Testis (tissue), 2 donors: ENCODE measurements at regions not wholly inside any gene's neighbourhood (a gene's known extent, or its start where the extent isn't known, plus 50 kb on each side); places are given as distances from the start of the nearest gene placed in this dataset.
A peak's percentile ranks its signal among the peaks of the same experiment; 100 is the strongest.

Experiments
- DNase-seq: peaks from one replicate; pipeline ENCODE4 v3.0.0-alpha.2; 2019
- H3K27ac ChIP-seq, 2 donors: fragments of 200-600 bp; sonication (generic); one replicate each; pipeline ENCODE4 v1.5.1; 2019
- H3K27me3 ChIP-seq: fragments of 200-600 bp; sonication (generic); one replicate; pipeline ENCODE4 v1.5.1; 2019
- H3K36me3 ChIP-seq: fragments of 200-600 bp; sonication (generic); one replicate; pipeline ENCODE4 v1.5.1; 2017; ENCODE audit warnings: low read depth; ENCODE audit errors: missing control alignments
- H3K4me1 ChIP-seq: fragments of 200-600 bp; sonication (generic); one replicate; pipeline ENCODE4 v1.5.1; 2019
- H3K4me3 ChIP-seq, 2 donors: fragments of 200-600 bp; sonication (generic); one replicate each; pipeline ENCODE4 v1.5.1; 2017 to 2019
- H3K9me3 ChIP-seq: fragments of 200-600 bp; sonication (generic); one replicate; pipeline ENCODE4 v1.5.1; 2017
- POLR2A ChIP-seq: fragments of 450-650 bp; IDR thresholded peaks from one replicate; pipeline ENCODE4 v1.6.1; 2017; ENCODE audit warnings: antibody characterized with exemption, mild to moderate bottlenecking, moderate library complexity
- WGBS, 2 donors: methylation state at CpG; one replicate each; pipeline ENCODE4 v1.1.5; 2018; 5-methylcytosine and 5-hydroxymethylcytosine counted together
- intact Hi-C: fragments of 100-400 bp; cut with DNase I; formaldehyde crosslinking; loops from one replicate; pipeline ENCODE4 v1.15.1; 2023; ENCODE audit warnings: low total_unique reads
- TF ChIP-seq, protein P1 (sequence below), 3 experiments: fragments of 450-650 bp in 2 of 3; fragments of 200-600 bp in 1 of 3; sonication (generic) in 1 of 3; IDR thresholded peaks; one replicate each; pipeline ENCODE4 v1.5.1; 2016 to 2019; ENCODE audit warnings: antibody characterized with exemption in 3 of 3, mild to moderate bottlenecking in 2 of 3, moderate library complexity in 1 of 3

DNA sequence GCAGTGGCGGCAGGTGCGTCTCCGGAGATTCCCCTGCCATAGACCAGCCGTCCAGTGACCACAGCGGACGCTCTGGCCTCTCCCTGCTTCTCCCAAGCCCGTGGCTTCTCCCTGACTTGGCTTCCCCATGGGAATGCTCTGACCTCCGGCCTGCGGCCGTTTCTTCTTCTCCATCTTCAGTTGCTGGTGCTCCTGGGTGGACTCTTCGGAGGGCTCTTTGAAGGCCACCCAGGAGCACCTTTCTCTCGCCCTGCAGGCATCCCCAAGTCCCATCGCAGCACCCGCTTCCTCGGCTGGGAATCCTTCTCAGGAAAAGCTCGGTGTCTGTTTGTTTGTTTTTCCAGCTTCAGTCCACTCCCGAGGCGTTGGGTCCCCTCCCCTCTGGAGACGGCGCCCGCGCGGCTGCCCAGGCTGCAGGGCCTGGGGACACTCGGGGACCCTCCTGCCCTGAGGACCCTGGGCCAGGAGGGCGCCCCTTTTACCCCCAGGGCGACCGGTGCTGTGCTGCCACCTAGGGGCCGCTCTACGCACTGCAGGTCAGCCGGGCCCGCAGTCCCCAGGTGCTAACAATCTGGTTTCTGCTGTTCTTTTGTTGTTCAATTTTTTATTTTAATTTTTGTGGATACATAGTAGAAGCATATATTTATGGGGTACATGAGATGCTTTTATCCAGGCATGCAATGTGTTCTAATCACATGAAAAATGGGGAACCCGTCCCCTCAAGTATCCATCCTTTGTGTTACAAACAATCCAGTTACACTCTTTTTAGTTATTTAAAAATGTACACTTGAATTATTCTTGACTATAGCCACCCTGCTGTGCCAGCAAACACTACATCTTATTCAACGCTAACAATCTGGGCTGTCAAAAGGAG lies 197.9 kb upstream of the ADAMTS16 start:
- no peaks in the 10 kb centered on the region for H3K4me1 ChIP-seq
- DNase-seq: peak; percentile 50
- WGBS, 2 donors: 24 to 37% methylated on average over 21 to 31 of the region's 33 CpGs
- TF ChIP-seq, protein P1, sequence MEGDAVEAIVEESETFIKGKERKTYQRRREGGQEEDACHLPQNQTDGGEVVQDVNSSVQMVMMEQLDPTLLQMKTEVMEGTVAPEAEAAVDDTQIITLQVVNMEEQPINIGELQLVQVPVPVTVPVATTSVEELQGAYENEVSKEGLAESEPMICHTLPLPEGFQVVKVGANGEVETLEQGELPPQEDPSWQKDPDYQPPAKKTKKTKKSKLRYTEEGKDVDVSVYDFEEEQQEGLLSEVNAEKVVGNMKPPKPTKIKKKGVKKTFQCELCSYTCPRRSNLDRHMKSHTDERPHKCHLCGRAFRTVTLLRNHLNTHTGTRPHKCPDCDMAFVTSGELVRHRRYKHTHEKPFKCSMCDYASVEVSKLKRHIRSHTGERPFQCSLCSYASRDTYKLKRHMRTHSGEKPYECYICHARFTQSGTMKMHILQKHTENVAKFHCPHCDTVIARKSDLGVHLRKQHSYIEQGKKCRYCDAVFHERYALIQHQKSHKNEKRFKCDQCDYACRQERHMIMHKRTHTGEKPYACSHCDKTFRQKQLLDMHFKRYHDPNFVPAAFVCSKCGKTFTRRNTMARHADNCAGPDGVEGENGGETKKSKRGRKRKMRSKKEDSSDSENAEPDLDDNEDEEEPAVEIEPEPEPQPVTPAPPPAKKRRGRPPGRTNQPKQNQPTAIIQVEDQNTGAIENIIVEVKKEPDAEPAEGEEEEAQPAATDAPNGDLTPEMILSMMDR (IDR thresholded peaks at IDR 0.05): peak; percentile 49 to 88 (median 58)
- TF ChIP-seq POLR2A: no peak
- H3K27me3 ChIP-seq: no peaks in the 10 kb centered on the region
- H3K4me3 ChIP-seq: peak overlapping the region; percentile 5 to 47
- intact Hi-C loops: no loop called here
- no peaks in the 10 kb centered on the region for H3K36me3 ChIP-seq
- H3K27ac ChIP-seq: no peak overlapping the region
- no peaks in the 10 kb centered on the region for H3K9me3 ChIP-seq

DNA sequence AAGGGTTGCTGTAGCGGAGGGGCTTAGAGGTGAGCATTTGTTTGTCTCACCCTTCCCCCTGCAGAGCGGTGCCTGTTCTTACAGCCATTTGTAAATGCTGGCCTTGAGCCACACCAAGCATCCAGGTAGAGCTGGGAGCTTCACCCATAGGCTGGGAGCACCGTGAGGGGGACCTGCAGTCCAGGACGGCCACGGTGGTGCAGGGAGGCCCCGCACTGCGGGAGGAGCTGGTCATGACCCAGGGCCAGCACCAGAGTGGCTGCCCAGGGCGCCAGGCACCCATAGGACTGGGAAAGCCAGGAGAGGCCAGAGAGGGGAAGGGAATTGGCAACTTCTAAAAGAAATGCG lies 197.3 kb upstream of the ADAMTS16 start:
- DNase-seq: no peak
- Histone ChIP-seq H3K9me3 (no peaks in the 10 kb centered on the region), H3K36me3 (no peaks in the 10 kb centered on the region), H3K4me1 (no peaks in the 10 kb centered on the region), H3K4me3 (no peak overlapping the region), H3K27ac (no peak overlapping the region), H3K27me3 (no peaks in the 10 kb centered on the region)
- WGBS, 2 donors: 74 to 76% methylated on average over 9 of the region's 9 CpGs
- intact Hi-C loops: no loop called here
- TF ChIP-seq, protein P1 (IDR thresholded peaks at IDR 0.05): no peak
- no peak for TF ChIP-seq POLR2A

DNA sequence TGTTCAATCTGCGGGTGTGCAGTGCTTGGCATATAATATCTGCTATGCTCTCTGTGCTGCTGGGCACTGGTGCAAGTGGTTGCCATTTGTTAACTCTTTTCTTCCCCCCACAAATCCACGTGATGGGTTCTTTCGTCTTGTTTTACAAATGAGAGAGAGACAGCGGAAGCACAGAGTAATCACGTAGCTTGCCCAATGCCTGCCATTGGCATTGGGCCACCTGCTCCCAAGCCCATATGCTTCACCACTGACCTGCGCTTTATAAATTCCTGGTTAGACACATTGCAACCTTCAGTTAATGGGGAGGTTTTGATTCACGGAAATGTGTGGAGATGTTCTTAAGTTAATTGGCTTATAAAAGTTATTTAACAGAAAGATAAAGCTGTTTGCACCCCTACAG lies 194.8 kb upstream of the ADAMTS16 start:
- intact Hi-C loops: no loop called here
- WGBS, 2 donors: 88 to 94% methylated on average over 7 of the region's 7 CpGs
- Histone ChIP-seq H3K36me3 (no peaks in the 10 kb centered on the region), H3K4me1 (no peaks in the 10 kb centered on the region), H3K27ac (no peak overlapping the region), H3K27me3 (no peaks in the 10 kb centered on the region), H3K4me3 (no peak overlapping the region), H3K9me3 (no peaks in the 10 kb centered on the region)
- no peak for DNase-seq
- TF ChIP-seq, protein P1 (IDR thresholded peaks at IDR 0.05): no peak
- TF ChIP-seq POLR2A: no peak

DNA sequence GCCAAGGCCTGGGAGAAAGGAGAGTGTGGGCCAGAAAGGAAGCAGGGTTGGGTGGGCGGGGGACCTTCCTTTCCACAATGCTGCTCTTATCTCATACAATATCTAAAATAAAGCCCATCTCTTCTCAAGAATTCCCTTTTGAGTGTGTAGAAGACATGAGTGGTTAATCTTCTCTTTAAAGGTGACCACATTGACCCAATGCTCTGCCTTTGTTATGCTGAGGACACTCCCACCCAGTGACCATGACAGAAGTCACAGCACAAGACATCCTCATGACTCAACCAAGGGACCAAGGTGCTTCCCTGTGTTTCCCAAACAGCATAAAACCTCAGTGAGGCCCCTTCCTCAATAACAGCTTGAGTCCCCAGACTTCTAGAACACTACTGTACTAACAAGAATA lies 193.0 kb upstream of the ADAMTS16 start:
- intact Hi-C loops: no loop called here
- Histone ChIP-seq H3K27ac (no peak overlapping the region), H3K9me3 (no peaks in the 10 kb centered on the region), H3K4me3 (no peak overlapping the region), H3K4me1 (no peaks in the 10 kb centered on the region), H3K36me3 (no peaks in the 10 kb centered on the region), H3K27me3 (no peaks in the 10 kb centered on the region)
- 88 to 100% methylated on average over 1 of the region's 1 CpG for WGBS, 2 donors
- TF ChIP-seq POLR2A: no peak
- no peak for DNase-seq

DNA sequence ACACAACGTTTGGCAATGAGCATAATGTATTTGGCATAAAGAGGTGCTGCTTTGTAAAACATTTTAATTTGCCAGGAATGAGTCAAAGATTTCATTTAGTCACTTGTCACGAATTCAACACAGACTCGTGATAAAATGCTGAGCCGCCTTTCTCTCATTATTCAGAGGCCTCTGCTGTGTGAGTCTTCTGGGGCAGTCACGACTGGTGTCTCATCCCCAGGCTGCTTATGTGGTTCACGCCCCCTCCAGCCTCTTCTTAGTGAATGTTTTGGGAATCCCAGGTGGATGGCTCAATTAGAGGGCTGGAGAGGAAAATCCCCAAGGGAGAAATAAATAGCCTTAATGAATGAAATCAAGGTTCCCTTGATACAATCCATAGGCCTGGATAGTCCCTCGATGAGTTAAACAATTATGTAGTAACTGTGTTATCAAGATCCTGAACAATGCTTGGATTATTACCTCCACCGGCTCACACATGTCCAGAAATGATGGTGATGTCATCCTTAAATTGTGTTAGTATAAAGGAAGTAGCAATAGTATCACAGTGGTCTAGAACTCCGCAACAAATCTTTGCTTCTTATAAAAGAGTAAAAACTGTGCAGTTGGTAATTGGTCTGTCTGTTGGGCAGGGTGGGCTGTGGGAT lies 192.1 kb upstream of the ADAMTS16 start:
- Histone ChIP-seq H3K27ac (no peak overlapping the region), H3K4me3 (no peak overlapping the region), H3K36me3 (no peaks in the 10 kb centered on the region), H3K4me1 (no peaks in the 10 kb centered on the region), H3K9me3 (no peaks in the 10 kb centered on the region), H3K27me3 (no peaks in the 10 kb centered on the region)
- intact Hi-C loops: no loop called here
- 75 to 81% methylated on average over 9 of the region's 9 CpGs for WGBS, 2 donors
- DNase-seq: no peak
- TF ChIP-seq, protein P1 (IDR thresholded peaks at IDR 0.05): no peak
- TF ChIP-seq POLR2A: no peak
